Left ventricle myocardium inferior (tissue), 1 donor: ENCODE measurements at regions not wholly inside any gene's neighbourhood (a gene's known extent, or its start where the extent isn't known, plus 50 kb on each side); places are given as distances from the start of the nearest gene placed in this dataset.
A peak's percentile ranks its signal among the peaks of the same experiment; 100 is the strongest.

Source experiments
- DNase-seq: peaks from one replicate; pipeline ENCODE4 v3.0.0-alpha.2; 2020
- H3K27ac ChIP-seq: fragments of 200-600 bp; replicated peaks from 2 replicates; pipeline ENCODE4 v1.8.0; 2021
- H3K27me3 ChIP-seq: fragments of 200-600 bp; 2 replicates; pipeline ENCODE4 v1.8.0; 2021; ENCODE audit warnings: low read depth
- H3K36me3 ChIP-seq: fragments of 200-600 bp; 2 replicates; pipeline ENCODE4 v1.8.0; 2021
- H3K4me1 ChIP-seq: fragments of 200-600 bp; 2 replicates; pipeline ENCODE4 v1.8.0; 2021
- H3K4me3 ChIP-seq: fragments of 200-600 bp; 2 replicates; pipeline ENCODE4 v1.8.0; 2021; ENCODE audit warnings: mild to moderate bottlenecking, moderate library complexity
- H3K9me3 ChIP-seq: fragments of 200-600 bp; replicated peaks from 2 replicates; pipeline ENCODE4 v1.8.0; 2021
- CTCF ChIP-seq: fragments of 200-600 bp; IDR thresholded peaks from 2 replicates; pipeline ENCODE4 v1.8.0; 2021; ENCODE audit warnings: antibody characterized with exemption, mild to moderate bottlenecking, borderline replicate concordance
- intact Hi-C: fragments of 100-400 bp; cut with micrococcal nuclease; formaldehyde crosslinking; loops from one replicate; pipeline ENCODE4 v1.11.0; 2022
- donor health status: DM: no; HTN: yes; CAD: no; lungs with severe emphysema.

GRCh38 chr3:181178991-181179390 lies 189.5 kb upstream of the DNAJC19 start:
- Histone ChIP-seq H3K27me3 (no peaks in the 10 kb centered on the region), H3K4me1 (no peaks in the 10 kb centered on the region), H3K27ac (no peak overlapping the region), H3K9me3 (no peaks in the 10 kb centered on the region), H3K36me3 (no peaks in the 10 kb centered on the region), H3K4me3 (no peak overlapping the region)
- TF ChIP-seq CTCF, result no peak
- intact Hi-C loops, result no loop called here
- no peak for DNase-seq

GRCh38 chr3:181176601-181177000 lies 187.1 kb upstream of the DNAJC19 start:
- peak; percentile 72 for TF ChIP-seq CTCF
- peak; percentile 36 for DNase-seq
- Histone ChIP-seq H3K27me3 (no peaks in the 10 kb centered on the region), H3K4me1 (no peaks in the 10 kb centered on the region), H3K4me3 (no peak overlapping the region), H3K9me3 (no peaks in the 10 kb centered on the region), H3K36me3 (no peaks in the 10 kb centered on the region), H3K27ac (no peak overlapping the region)
- intact Hi-C loops, result no loop called here

- no peak for DNase-seq
- intact Hi-C loops, result no loop called here
- Histone ChIP-seq H3K27me3 (no peaks in the 10 kb centered on the region), H3K9me3 (no peaks in the 10 kb centered on the region), H3K4me1 (no peaks in the 10 kb centered on the region), H3K4me3 (no peak overlapping the region), H3K27ac (no peak overlapping the region), H3K36me3 (no peaks in the 10 kb centered on the region)
- TF ChIP-seq CTCF, result no peak
Observed at GRCh38 chr3:181174676-181175233, 185.2 kb upstream of the DNAJC19 start.

- no peaks in the 10 kb centered on the region for H3K9me3 ChIP-seq
Observed at GRCh38 chr3:181174022-181174421, 184.5 kb upstream of the DNAJC19 start.

GRCh38 chr3:181173227-181173626 lies 183.7 kb upstream of the DNAJC19 start:
- Histone ChIP-seq H3K27ac (no peak overlapping the region), H3K4me3 (no peak overlapping the region), H3K9me3 (no peaks in the 10 kb centered on the region), H3K4me1 (no peaks in the 10 kb centered on the region), H3K27me3 (no peaks in the 10 kb centered on the region), H3K36me3 (no peaks in the 10 kb centered on the region)
- intact Hi-C loops, result no loop called here
- no peak for TF ChIP-seq CTCF
- no peak for DNase-seq

More at GRCh38 chr3:181174022-181174421, 184.5 kb upstream of the DNAJC19 start:
- Histone ChIP-seq H3K27ac (no peak overlapping the region), H3K4me3 (no peak overlapping the region), H3K4me1 (no peaks in the 10 kb centered on the region), H3K36me3 (no peaks in the 10 kb centered on the region), H3K27me3 (no peaks in the 10 kb centered on the region)
- DNase-seq, result no peak
- intact Hi-C loops, result no loop called here
- TF ChIP-seq CTCF, result no peak

- TF ChIP-seq CTCF, result no peak
- H3K27me3 ChIP-seq, result no peaks in the 10 kb centered on the region
- H3K36me3 ChIP-seq, result no peaks in the 10 kb centered on the region
- no peaks in the 10 kb centered on the region for H3K4me1 ChIP-seq
- no peak for DNase-seq
- no peaks in the 10 kb centered on the region for H3K9me3 ChIP-seq
- intact Hi-C loops, result no loop called here
- no peak overlapping the region for H3K27ac ChIP-seq
- no peak overlapping the region for H3K4me3 ChIP-seq
Observed at GRCh38 chr3:181134873-181135272, 145.3 kb upstream of the DNAJC19 start.
